Suppressor macrophage (primary cell): ENCODE measurements at regions not wholly inside any gene's neighbourhood (a gene's known extent, or its start where the extent isn't known, plus 50 kb on each side); places are given as distances from the start of the nearest gene placed in this dataset.
"Not testable (repeated sequence)": the region's sequence is repeated elsewhere in the genome, so short reads cannot be mapped to it uniquely, and the experiment has no call there.

Experiments
- DNase-seq, 4 experiments: peaks; one replicate each; pipeline ENCODE4 v3.0.0-alpha.2; 2020 to 2022

- DNase-seq, result not testable (repeated sequence)
Observed at GRCh38 chr10:29363930-29364329, 75.1 kb downstream of the LYZL1 start.

GRCh38 chr10:29366206-29366605, 77.3 kb downstream of the LYZL1 start:
- not testable (repeated sequence) for DNase-seq

GRCh38 chr10:29369419-29369818, 80.5 kb downstream of the LYZL1 start:
- no peak for DNase-seq

- DNase-seq, result no peak
Observed at GRCh38 chr10:29370097-29371092, 81.5 kb downstream of the LYZL1 start.

GRCh38 chr10:29372920-29373319, 84.0 kb downstream of the LYZL1 start:
- DNase-seq, result no peak

DNA sequence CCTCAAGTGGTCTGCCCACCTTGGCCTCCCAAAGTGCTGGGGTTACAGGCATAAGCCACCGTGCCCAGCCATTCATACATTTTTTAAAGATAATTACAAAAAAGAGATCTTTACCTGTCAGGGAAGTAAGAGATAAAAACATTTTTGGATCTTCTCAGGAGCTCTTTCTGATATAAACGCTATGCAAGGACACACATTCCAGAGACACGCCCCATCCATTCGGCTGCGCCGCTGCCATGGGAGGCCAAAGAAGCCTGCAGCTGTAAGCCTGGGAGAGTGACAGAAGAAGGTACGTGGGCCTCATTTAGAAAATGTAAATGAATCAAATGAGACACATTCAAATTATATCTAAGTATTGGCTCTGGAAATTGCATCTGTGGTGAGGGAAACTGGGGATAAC, 85.3 kb downstream of the LYZL1 start:
- DNase-seq, result no peak

DNA sequence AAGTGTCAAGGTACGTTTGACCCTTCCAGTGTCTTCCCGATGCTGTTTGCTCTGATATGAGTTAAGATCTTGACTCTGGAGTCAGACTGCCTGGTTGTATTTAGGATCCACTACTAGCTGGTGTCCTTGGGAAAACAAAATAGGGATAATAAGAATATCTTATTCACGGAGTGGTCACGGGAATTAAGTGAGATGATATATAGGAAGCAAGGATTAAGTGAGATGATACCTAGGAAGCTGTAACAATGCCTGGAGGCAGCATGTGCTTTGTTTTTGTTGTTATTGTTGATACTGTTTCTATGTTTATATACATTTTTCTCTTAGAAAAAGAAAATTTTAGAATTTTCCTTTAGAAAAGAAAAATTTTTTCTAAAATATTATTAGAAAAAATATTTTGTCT, 87.0 kb downstream of the LYZL1 start:
- no peak for DNase-seq

DNA sequence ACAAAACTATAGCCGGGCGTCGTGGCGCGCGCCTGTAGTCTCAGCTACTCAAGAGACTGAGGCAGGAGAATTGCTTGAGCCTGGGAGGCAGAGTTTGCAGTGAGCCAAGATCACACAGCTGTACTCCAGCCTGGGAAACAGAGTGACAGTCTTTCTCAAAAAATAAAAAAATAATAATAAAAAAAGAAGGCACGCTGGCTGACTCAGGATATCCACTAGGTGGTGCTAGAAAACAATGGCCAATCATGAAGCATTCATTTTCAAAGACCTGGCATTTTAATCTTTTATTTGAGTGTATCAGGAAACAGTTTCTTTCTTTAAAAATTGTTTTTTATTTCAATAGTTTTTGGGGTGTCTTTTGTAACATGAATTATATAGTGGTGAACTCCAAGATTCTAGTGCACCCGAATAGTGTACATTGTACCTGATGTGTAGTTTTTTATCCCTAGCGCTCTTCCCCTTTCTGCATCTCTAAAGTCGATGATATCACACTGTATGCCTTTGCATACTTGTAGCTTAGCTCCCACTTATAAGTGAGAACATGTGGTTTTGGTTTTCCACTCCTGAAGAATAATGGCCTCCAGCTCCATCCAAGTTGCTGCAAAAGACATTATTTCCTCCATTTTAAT, 88.6 kb downstream of the LYZL1 start:
- DNase-seq, result peak; percentile 12 to 62 (median 38)

DNA sequence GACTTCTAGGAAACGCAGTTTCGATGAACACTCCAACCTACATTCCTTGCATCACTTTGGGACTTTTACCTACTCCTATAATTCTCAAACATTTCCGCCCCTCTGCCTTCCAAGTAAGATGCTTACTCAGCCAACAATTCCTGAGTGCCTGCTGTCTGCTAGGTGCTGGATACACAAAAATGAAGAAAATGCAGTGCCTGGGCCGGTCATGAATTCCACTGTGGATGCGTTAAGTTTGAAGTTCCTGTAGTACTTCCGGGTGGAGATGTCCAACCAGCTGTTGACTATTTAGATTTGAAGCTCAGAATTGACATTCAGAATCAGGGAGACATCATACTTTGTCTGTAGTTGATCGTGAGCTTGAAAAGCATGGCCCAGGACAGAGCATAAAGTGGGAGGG, 89.2 kb downstream of the LYZL1 start:
- DNase-seq, result no peak

GRCh38 chr10:29379208-29379607, 90.3 kb downstream of the LYZL1 start:
- no peak for DNase-seq

DNA sequence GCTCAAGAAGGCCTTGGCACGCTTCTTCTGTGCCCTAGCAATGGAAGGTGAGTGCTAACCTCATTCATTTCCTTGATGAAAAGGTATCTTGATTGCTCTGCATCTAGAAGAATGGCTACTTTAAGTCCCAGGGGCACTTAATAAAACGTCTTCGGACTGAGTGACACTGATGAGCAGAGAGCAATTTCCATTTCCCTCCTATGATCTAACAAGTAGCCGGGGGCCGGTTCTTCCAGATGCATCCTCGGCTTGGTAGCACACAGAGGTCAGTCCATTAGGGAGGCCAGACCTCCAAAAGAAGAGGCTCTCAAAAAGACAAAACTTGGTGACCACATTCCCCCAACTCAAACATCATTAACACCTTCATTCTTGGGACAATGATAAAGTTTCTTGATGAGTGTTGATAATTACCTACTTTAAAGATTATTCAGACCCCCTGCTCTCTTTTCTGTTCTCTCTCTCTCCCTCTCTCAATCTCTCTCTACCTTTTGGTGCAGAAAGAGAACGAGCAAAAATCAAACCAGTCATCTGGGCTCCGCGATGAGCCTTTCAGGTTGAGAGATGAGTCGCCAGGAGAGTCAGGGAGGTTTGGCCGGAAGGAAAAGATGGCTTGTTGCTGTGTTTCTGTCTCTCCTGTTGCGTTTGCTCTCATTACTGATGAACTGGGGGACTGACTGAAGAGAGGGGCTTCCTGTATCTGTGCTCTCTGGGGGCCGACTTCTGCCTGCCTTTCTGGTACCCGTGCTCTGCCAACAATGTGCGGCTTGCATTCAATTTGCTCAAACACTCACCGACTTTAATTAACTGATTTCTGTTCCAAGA, 91.1 kb downstream of the LYZL1 start:
- DNase-seq, result not testable (repeated sequence)

- DNase-seq, result not testable (repeated sequence)
Observed at GRCh38 chr10:29380599-29381511, 92.0 kb downstream of the LYZL1 start.

DNA sequence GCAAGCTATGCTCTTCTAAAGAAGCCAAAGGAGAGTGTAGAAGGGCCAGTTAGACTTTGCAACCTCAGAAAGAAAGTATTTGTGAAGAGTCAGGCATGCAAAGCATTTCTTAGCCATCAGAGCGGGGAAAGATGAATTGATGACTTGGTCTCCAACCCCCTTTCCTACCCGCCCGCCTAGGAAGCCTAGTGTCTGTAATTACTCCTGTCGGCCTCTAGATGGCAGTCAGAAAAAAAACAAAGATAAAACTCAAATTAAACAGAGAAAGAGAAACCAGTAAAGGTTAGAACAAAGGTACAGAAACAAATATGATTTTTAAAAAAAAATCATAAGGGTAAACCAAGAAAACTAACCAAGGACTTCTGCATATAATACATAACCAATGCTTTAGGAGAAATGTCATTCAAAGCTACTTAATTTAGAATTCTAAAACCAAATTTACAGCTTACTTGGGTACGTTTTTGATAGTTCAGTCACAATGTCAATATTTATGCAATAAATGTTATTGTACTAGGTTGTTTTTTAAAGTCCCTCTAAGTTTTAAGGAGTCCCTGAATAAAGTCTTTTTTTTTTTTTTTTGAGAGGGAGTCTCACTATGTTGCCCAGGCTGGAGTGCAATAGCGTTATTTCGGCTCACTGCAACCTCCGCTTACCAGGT, 97.6 kb downstream of the LYZL1 start:
- DNase-seq, result peak; percentile 13 to 61 (median 34)

DNA sequence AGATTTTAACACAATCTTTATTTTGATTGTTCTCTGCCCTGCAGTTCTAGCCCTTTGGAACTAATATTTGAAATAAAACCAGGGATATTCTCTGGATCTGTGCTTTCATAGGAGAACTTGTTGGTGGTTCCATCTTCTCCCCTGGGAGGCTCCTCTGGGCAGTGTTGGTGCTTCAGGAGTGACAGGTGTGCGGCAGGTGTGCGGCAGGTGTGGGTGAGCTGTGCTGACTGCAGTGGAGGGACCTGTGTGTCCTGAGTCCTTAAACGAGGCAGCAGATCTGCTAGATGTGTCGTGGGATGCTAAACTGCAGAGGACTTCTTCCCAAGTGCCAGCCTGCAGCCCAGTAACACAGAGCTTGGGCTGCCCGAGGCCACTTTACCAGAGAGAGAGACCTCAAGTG, 98.4 kb downstream of the LYZL1 start:
- DNase-seq, result no peak

DNA sequence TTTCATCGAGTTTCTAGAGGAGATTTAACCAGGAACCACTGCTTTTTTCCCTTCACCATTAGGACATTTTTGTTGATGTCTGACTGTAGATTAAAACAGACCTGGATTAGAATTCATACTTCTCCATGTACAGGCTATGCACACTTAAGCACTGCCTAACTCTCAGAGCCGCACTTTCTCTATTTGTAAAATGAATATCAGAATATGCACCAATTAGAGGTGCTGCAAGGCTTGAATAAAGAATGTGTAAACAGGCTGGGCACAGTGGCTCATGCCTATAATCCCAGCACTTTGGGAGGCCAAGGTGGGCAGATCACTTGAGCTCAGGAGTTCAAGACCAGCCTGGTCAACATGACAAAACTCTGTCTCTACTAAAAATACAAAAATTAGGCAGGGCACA, 99.2 kb downstream of the LYZL1 start:
- DNase-seq, result not testable (repeated sequence)

GRCh38 chr10:29389493-29389892, 100.6 kb downstream of the LYZL1 start:
- no peak for DNase-seq

DNA sequence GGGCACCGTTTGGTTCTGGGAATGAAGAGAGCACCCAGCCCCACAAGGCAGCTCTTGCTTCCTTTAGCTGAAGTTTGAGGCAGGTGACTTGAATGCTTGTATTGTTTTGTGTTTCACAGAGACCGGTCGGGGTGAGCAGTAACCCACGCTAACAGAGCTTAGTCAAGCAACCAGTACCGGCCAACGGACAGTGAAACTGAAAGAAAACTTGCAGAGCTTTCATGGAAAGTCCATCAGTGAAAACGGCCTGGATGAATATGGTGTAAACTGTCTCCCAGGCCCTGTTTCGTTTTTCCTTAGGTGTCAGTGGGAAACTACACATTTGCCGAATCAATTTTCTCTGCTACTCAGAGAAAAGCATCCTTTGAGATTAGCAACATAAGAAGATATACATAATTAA, 101.1 kb downstream of the LYZL1 start:
- no peak for DNase-seq

GRCh38 chr10:29392376-29393021, 103.6 kb downstream of the LYZL1 start:
- peak; percentile 42 to 64 (median 52) for DNase-seq

DNA sequence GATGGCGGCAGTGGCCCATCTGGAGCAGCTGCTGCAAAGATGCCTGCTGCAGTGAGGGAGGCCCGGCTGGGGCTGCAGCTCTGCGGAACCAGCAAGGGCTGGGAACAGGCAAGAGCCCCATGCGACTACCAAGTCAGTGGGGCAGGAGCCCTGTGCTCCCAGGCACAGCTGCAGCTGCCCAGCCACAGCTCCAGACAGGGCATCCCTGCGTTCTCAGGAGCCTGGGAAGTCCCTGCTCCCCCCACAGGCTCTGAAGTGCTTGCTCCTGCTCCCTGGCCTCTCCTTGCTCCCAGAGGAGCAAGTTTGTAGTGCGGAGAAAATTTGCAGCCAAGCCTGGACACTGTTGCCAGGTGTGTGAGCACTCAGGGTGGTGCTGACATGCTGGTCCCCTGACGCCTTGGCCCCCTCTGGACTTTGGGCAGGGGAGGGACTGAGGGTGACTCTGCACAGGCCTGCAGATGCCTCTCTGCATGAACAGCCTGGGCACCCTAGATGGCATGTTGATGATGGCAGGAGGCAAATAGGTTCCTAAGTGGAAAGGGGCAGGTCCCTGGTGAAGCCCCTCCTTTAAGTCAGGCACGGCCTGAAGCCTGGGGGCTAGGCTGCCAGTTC, 105.6 kb downstream of the LYZL1 start:
- no peak for DNase-seq

DNA sequence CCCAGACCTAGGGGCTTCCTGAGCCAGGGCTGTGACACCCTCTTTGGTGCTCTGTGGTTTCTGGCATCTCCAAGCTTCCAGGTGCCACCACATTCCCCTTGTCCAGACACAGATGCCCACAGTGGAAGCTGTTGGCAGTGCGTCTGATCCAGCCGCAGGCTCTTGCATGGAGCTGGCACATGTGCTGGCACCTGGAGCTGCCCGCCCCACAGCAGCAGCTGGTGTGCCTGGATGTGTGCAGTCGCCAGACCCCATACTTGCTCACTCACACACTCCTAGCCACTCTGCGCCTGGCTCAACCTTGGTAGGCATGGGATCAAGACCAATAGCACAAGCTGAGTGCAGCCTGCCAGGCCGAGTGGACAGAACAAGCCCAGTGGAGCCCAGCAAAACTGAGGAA, 106.5 kb downstream of the LYZL1 start:
- no peak for DNase-seq
